Immature natural killer cell (primary cell): ENCODE measurements at regions not wholly inside any gene's neighbourhood (a gene's known extent, or its start where the extent isn't known, plus 50 kb on each side); places are given as distances from the start of the nearest gene placed in this dataset.

Source experiments
- DNase-seq, 3 donors: peaks; one replicate each; pipeline ENCODE4 v3.0.0; 2022; ENCODE audit warnings: mixed read lengths in 1 of 3
- H3K27ac Mint-ChIP-seq, 6 donors: one replicate each; pipeline ENCODE4 v1.8.0; 2020; ENCODE audit warnings: mixed read lengths in 6 of 6, mild to moderate bottlenecking in 5 of 6, inconsistent platforms in 4 of 6, moderate library complexity in 3 of 6
- H3K27me3 Mint-ChIP-seq, 3 donors: one replicate each; pipeline ENCODE4 v1.8.0; 2020 to 2021; ENCODE audit warnings: low read depth in 3 of 3, mild to moderate bottlenecking in 3 of 3, mixed read lengths in 3 of 3, moderate library complexity in 3 of 3, inconsistent platforms in 1 of 3
- H3K36me3 Mint-ChIP-seq, 3 donors: one replicate each; pipeline ENCODE4 v1.8.0; 2020; ENCODE audit warnings: mixed read lengths in 3 of 3, inconsistent platforms in 2 of 3, mild to moderate bottlenecking in 2 of 3
- H3K4me1 Mint-ChIP-seq, 2 donors: one replicate each; pipeline ENCODE4 v1.8.0; 2020; ENCODE audit warnings: inconsistent platforms in 2 of 2, mild to moderate bottlenecking in 2 of 2, mixed read lengths in 2 of 2, moderate library complexity in 1 of 2
- H3K4me3 Mint-ChIP-seq, 5 donors: one replicate each; pipeline ENCODE4 v1.8.0; 2020; ENCODE audit warnings: mild to moderate bottlenecking in 5 of 5, mixed read lengths in 5 of 5, inconsistent platforms in 3 of 5, moderate library complexity in 3 of 5
- H3K9me3 Mint-ChIP-seq, 6 donors: one replicate each; pipeline ENCODE4 v1.8.0; 2020; ENCODE audit warnings: mild to moderate bottlenecking in 6 of 6, mixed read lengths in 6 of 6, inconsistent platforms in 4 of 6, moderate library complexity in 3 of 6

DNA sequence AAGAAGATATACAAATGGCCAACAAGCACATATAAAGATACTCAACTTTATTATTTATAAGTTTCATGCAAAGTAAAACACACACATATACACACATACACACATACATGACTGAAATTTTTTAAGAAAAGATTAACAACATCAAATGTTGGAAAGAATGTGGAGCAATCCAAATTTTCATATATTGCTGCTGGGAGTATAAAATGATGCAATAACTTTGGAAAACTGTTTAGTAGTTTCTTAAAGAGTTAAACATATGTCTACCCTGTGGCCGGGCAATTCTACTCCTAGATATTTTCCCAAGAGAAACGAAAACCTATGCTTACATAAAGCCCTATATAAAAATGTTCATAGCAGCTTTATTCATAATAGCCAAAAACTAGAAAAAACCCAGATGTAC is 99.8 kb upstream of the NR4A3 start:
- Mint-ChIP-seq H3K36me3 (no peaks in the 10 kb centered on the region), H3K4me1 (peaks cover 37 to 41% of the 10 kb centered on the region in 2 donors), H3K27ac (no peak overlapping the region), H3K4me3 (peak overlapping the region in 2 of 5 donors; percentile 31 to 43), H3K9me3 (no peaks in the 10 kb centered on the region), H3K27me3 (no peaks in the 10 kb centered on the region)
- DNase-seq, result no peak

DNA sequence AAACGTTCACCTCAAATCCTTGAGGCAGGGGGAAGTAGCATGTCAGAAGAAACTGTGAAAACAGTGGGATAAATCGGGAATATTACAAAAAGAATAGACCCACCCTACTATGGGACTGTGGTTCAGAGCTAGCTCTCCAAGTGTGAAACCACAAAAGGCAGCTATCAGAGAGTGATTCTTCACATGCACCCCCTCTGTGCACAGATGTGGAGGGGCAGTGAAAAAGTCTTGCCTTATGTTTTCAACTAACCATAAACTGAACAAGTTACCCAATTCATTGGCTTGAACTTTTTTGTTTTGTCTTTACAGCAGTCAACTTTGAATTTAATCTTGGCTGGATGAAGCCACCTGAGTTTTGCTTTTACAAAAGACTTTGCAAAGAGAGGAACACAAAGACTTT is 98.8 kb upstream of the NR4A3 start:
- peak overlapping the region in 2 of 6 donors; percentile 0 to 26 for H3K27ac Mint-ChIP-seq

GRCh38 chr9:99724640-99725039 is 97.0 kb upstream of the NR4A3 start:
- Mint-ChIP-seq H3K4me1 (peaks cover 32 to 36% of the 10 kb centered on the region in 2 donors), H3K27me3 (no peaks in the 10 kb centered on the region), H3K27ac (no peak overlapping the region), H3K36me3 (no peaks in the 10 kb centered on the region), H3K9me3 (no peaks in the 10 kb centered on the region), H3K4me3 (no peak overlapping the region)
- no peak for DNase-seq

More for the DNA sequence above, 98.8 kb upstream of the NR4A3 start:
- Mint-ChIP-seq H3K36me3 (no peaks in the 10 kb centered on the region), H3K27me3 (no peaks in the 10 kb centered on the region), H3K4me1 (peaks cover 37 to 41% of the 10 kb centered on the region in 2 donors), H3K9me3 (no peaks in the 10 kb centered on the region), H3K4me3 (peak overlapping the region; percentile 43 to 76 (median 55))
- DNase-seq, result peak; percentile 21 to 39 (median 37)

GRCh38 chr9:99725852-99726251 is 95.8 kb upstream of the NR4A3 start:
- H3K36me3 Mint-ChIP-seq, result no peaks in the 10 kb centered on the region
- no peaks in the 10 kb centered on the region for H3K9me3 Mint-ChIP-seq
- H3K27ac Mint-ChIP-seq, result no peak overlapping the region
- peaks cover 20 to 24% of the 10 kb centered on the region in 2 donors for H3K4me1 Mint-ChIP-seq
- peak in 1 of 3 donors; percentile 6 for DNase-seq
- H3K27me3 Mint-ChIP-seq, result peaks cover 0 to 2% (median 0%) of the 10 kb centered on the region in 3 donors
- H3K4me3 Mint-ChIP-seq, result no peak overlapping the region

DNA sequence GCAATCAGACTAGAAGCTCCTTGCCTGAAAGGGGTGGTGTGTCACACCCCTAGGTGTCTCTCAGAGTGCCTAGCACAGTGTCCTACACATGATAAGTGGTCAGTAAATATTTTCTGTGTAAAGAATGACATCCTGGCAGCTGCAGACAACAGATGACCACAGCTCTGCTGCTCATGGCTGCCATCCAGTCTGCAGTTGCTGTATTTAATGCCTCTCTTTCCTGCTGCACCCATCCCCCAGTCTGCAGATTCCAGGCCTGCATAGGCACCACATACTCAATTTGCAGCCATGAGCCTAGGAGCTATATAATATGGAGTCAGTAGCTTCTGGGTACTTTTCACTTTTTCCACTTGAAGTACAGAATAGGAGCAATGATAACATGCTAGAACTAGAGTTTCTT is 94.9 kb upstream of the NR4A3 start:
- Mint-ChIP-seq H3K9me3 (no peaks in the 10 kb centered on the region), H3K27me3 (peaks cover 0 to 2% (median 0%) of the 10 kb centered on the region in 3 donors), H3K4me3 (no peak overlapping the region), H3K27ac (no peak overlapping the region), H3K36me3 (no peaks in the 10 kb centered on the region), H3K4me1 (peaks cover 15 to 17% of the 10 kb centered on the region in 2 donors)
- no peak for DNase-seq

GRCh38 chr9:99730062-99730461 is 91.6 kb upstream of the NR4A3 start:
- DNase-seq, result no peak
- H3K9me3 Mint-ChIP-seq, result no peaks in the 10 kb centered on the region
- no peak overlapping the region for H3K4me3 Mint-ChIP-seq
- H3K27ac Mint-ChIP-seq, result peak overlapping the region in 1 of 6 donors; percentile 8
- peaks cover 0 to 6% (median 0%) of the 10 kb centered on the region in 3 donors for H3K27me3 Mint-ChIP-seq
- H3K4me1 Mint-ChIP-seq, result peaks cover 0 to 2% of the 10 kb centered on the region in 2 donors
- H3K36me3 Mint-ChIP-seq, result no peaks in the 10 kb centered on the region

DNA sequence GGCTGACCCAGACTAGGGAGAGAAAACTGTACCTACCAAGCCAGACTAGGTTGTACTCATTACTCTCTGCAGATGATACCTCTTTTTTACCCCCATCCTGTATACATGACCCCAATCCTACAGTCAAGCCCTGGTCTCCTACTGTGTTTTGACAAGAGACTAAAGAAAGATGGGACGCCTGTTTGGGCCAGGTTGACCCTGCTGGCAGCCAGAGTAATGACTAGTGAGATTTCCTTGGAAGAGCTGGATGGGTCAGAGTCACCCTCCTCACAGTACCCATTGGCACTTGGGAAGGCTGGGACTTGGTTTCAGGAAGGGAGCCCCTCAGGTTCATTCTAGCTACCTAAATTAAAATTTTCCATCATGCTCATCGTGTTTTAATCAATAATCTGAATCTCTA is 89.7 kb upstream of the NR4A3 start:
- no peak for DNase-seq
- no peak overlapping the region for H3K4me3 Mint-ChIP-seq
- H3K27ac Mint-ChIP-seq, result no peak overlapping the region
- peaks cover 0 to 6% (median 2%) of the 10 kb centered on the region in 3 donors for H3K27me3 Mint-ChIP-seq
- no peaks in the 10 kb centered on the region for H3K36me3 Mint-ChIP-seq
- H3K9me3 Mint-ChIP-seq, result no peaks in the 10 kb centered on the region
- H3K4me1 Mint-ChIP-seq, result peaks cover 0 to 2% of the 10 kb centered on the region in 2 donors

DNA sequence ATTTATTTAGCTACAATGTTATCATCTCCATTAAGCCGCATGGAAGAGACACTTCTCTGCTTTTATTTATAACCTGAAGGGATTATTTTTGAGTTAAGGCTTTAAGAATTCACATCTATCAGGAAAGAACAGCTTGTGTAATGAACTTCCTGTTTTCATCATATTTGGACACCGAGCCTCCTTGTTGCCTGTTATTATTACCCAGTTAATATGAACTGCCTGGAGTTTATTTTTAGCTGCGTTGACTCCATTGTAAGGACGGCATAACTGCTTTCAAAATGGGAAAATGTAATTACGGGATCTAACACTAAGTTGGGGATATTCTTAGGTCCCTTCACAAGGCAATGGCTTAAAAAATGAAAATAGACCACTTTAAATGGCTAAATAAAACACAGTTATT is 89.0 kb upstream of the NR4A3 start:
- DNase-seq, result no peak
- H3K27ac Mint-ChIP-seq, result no peak overlapping the region
- H3K4me3 Mint-ChIP-seq, result no peak overlapping the region
- H3K27me3 Mint-ChIP-seq, result peaks cover 2 to 8% (median 3%) of the 10 kb centered on the region in 3 donors
- H3K4me1 Mint-ChIP-seq, result peaks cover 0 to 2% of the 10 kb centered on the region in 2 donors
- no peaks in the 10 kb centered on the region for H3K9me3 Mint-ChIP-seq
- H3K36me3 Mint-ChIP-seq, result no peaks in the 10 kb centered on the region

- no peak overlapping the region for H3K27ac Mint-ChIP-seq
- H3K36me3 Mint-ChIP-seq, result no peaks in the 10 kb centered on the region
- DNase-seq, result no peak
- peaks cover 2 to 7% (median 3%) of the 10 kb centered on the region in 3 donors for H3K27me3 Mint-ChIP-seq
- H3K4me3 Mint-ChIP-seq, result no peak overlapping the region
- no peaks in the 10 kb centered on the region for H3K9me3 Mint-ChIP-seq
- peaks cover 0 to 2% of the 10 kb centered on the region in 2 donors for H3K4me1 Mint-ChIP-seq
Observed at GRCh38 chr9:99735041-99735440, 86.6 kb upstream of the NR4A3 start.

DNA sequence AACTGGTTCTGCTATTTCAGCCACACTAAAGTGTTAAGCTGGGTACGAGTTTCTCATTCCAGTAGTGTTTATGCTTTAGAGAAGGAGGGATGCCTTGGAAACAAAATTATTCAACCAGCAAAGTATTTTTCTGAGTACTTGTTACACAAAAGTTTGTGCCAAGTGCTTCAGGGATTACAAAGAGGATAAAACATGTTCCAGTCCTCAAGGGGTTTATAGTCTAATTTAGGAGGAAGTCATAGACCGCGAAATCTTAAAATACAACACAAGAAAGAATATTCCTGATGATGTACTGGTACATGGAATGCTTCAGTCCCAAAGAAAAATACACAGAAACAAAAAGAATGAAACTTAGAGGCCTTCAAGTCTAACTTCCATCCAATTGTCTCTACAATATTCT is 85.4 kb upstream of the NR4A3 start:
- Mint-ChIP-seq H3K4me3 (no peak overlapping the region), H3K4me1 (peaks cover 0 to 2% of the 10 kb centered on the region in 2 donors), H3K27me3 (peaks cover 2 to 6% (median 3%) of the 10 kb centered on the region in 3 donors), H3K36me3 (no peaks in the 10 kb centered on the region), H3K27ac (no peak overlapping the region), H3K9me3 (no peaks in the 10 kb centered on the region)
- no peak for DNase-seq

DNA sequence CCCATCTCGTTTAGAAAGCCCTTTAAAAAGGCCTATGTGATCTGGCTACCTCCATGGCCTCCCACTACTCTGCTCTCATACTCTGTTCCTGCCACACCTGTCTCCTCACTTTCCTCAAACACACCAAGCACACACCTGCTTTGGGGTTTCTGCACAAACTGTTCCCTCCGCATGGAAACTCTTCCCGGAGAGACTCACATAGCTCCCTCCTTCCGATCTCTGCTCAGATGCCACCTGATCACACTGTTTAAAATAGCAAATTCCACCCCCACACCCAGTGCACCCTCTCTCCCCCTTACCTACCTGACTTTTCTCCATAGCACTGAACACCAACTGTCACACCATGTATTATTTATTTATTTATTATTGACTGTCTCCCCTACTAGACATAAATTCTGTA is 84.0 kb upstream of the NR4A3 start:
- Mint-ChIP-seq H3K4me3 (no peak overlapping the region), H3K27ac (no peak overlapping the region), H3K9me3 (no peaks in the 10 kb centered on the region), H3K27me3 (peaks cover 2 to 4% (median 3%) of the 10 kb centered on the region in 3 donors), H3K36me3 (no peaks in the 10 kb centered on the region), H3K4me1 (peaks cover 0 to 2% of the 10 kb centered on the region in 2 donors)
- DNase-seq, result no peak

DNA sequence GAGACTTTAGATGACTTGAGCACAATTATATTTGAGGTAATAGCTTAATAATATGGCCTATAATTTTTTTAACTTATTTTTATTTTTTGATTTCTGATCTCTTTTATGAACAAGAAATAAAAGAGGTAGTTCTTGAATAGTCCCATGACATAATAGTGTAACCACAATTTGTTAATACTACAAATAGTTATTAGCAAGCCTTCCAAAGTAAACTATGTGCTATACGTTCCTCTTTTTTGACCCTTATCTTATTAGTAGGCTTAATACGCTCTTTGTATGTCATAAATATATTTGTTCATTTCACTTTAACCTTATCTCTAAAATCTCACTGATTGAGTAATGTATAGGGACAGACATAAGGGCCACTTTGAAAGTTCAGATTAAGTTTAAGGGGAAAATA is 78.7 kb upstream of the NR4A3 start:
- Mint-ChIP-seq H3K27me3 (peaks cover 0 to 5% (median 2%) of the 10 kb centered on the region in 3 donors), H3K27ac (no peak overlapping the region), H3K4me3 (no peak overlapping the region), H3K9me3 (no peaks in the 10 kb centered on the region), H3K36me3 (no peaks in the 10 kb centered on the region), H3K4me1 (no peaks in the 10 kb centered on the region)
- no peak for DNase-seq

- Mint-ChIP-seq H3K27me3 (peaks cover 0 to 5% (median 2%) of the 10 kb centered on the region in 3 donors), H3K27ac (no peak overlapping the region), H3K9me3 (no peaks in the 10 kb centered on the region), H3K4me1 (no peaks in the 10 kb centered on the region), H3K36me3 (no peaks in the 10 kb centered on the region), H3K4me3 (no peak overlapping the region)
- DNase-seq, result no peak
Observed at GRCh38 chr9:99743455-99743854, 78.2 kb upstream of the NR4A3 start.

DNA sequence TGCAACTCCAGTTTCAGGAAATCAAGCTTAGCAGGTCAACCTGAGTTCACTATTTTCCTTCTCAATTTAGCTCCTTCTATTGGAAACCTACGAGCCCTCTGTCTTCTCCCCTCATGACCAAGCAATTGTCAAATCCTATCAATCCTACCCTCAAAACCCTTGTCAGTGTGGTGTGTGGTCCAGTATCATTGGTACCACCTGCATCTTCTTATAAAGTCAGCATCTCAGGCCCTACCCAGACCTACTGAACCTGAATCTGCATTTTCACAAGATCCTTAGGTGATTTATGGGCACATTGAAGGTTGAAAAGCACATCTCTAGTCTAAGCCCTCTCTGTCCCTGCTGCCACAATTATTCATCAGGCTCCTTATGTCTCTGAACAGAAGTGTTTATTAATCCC is 77.6 kb upstream of the NR4A3 start:
- H3K27me3 Mint-ChIP-seq, result peaks cover 0 to 5% (median 2%) of the 10 kb centered on the region in 3 donors
- no peak overlapping the region for H3K4me3 Mint-ChIP-seq
- H3K4me1 Mint-ChIP-seq, result no peaks in the 10 kb centered on the region
- H3K27ac Mint-ChIP-seq, result no peak overlapping the region
- no peaks in the 10 kb centered on the region for H3K36me3 Mint-ChIP-seq
- no peaks in the 10 kb centered on the region for H3K9me3 Mint-ChIP-seq
- DNase-seq, result no peak

DNA sequence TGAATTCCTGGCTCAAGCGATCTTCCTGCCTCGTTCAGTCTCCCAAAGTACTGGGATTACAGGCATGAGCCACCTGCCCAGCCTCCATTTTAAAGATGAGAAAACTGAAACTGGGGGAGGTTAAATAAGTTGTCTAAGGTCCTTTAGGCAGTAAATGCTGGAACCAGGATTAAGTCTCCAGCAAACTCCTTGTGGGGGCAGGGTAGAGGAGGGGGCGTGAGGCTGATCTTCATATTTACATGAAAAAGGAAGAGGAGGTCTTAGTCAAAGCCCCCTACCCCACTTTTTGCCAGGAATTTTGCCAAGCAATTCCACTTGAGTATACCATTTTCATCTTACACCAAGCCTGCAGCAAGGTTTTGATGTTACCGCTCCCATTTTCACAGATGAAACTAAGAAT is 76.6 kb upstream of the NR4A3 start:
- Mint-ChIP-seq H3K27me3 (peaks cover 0 to 5% (median 2%) of the 10 kb centered on the region in 3 donors), H3K4me3 (no peak overlapping the region), H3K4me1 (no peaks in the 10 kb centered on the region), H3K27ac (no peak overlapping the region), H3K36me3 (no peaks in the 10 kb centered on the region), H3K9me3 (no peaks in the 10 kb centered on the region)
- no peak for DNase-seq
